GM19372 (cell line): ENCODE measurements at regions not wholly inside any gene's neighbourhood (a gene's known extent, or its start where the extent isn't known, plus 50 kb on each side); places are given as distances from the start of the nearest gene placed in this dataset.

ENCODE experiments used
- ATAC-seq: cut with Tn5 transposase; IDR thresholded peaks from one replicate; pipeline ENCODE4 v1.9.1; 2021; ENCODE audit warnings: mild to moderate bottlenecking, low read depth, moderate library complexity; ENCODE audit not compliant: unreplicated experiment

DNA sequence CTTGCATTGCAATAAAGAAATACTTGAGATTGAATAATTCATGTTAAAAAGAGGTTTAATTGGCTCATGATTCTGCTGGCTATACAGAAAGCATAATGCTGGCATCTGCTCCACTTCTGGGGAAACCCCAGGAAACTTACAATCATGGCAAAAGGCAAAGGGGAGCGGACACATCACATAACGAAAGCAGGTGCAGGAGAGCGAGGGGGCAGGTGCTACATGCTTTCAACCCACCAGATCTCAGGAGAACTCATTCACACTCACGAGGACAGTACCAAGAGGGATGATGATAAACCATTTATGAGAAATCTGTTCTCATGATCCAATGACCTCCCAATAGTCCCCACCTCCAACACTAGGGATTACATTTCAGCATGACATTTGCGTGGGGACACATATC lies 172.6 kb downstream of the RASSF9 start:
- ATAC-seq = no peak

DNA sequence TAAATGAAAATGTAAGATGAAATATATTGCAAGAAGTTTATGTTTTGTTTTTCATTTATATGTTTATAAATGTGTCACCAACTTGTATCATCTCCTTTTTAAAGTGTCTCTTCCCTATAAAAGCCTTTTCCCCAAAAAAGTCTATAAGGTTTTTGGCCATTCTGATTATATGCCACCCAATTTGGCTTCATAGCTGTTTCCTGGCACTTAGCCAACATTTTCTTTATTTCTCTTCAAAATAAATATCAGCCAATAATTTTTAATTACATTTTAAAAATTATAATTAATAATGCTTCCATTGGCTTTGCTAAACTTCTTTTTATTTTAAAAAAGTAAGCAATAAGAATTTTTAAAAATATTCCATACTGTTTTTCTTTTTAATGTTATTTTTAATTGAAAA lies 171.8 kb downstream of the RASSF9 start:
- no peak for ATAC-seq

DNA sequence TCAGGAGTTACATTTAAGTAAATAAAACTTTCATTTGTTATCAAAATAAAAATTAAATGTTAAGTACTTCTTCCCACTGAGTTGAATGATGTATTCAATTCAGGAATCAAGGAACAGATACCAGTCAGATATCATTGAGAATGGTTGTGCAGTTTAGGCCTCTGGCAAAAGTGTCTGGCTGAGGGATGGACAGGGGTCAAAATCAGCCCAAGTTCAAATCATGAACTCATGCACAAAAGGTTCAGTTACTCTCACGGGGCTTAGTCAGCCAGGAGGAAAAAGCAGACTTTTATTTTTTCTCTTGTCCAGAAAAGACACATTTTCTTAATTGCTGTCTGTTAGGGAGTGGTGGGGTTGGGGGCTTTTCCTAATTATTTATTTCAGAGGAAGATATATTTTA lies 166.3 kb downstream of the RASSF9 start:
- ATAC-seq = no peak

DNA sequence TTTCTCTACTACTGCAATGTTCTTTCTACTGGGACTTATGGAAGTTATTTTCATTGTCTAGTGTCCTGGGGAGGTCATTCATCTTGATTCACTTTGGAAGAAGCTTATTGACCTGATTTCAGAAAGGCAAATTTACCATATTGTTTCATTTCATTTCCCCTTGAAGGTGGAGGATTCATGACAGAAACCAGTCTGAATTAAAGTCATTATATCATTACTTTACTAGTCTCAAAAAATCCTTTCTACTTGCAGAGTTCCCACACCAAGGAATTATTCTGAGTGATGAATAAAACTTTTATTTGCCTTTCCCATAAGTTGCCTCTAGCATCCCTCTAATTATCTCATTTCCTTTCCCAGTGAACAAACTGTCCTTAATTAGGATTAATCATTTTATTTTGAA lies 163.8 kb downstream of the RASSF9 start:
- no peak for ATAC-seq

DNA sequence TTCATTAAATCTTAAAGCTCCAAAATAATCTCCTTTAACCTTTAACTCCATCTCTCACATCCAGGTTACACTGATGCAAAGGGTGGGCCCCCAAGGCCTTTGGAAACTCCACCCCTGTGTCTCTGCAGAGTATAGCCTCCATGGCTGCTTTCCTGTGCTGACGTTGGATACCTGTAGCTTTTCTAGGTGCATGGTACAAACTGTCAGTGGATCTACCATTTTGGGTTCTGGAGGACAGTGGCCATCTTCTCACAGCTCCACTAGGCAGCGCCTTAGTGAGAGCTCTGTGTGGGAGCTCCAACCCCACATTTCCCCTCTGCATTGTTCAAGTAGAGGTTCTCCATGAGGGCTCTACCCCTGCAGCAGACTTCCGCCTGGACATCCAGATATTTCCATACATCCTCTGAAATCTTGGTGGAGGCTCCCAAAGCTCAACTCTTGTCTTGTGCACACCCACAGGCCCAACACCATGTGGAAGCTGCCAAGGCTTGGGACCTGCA lies 162.2 kb downstream of the RASSF9 start:
- ATAC-seq = no peak

DNA sequence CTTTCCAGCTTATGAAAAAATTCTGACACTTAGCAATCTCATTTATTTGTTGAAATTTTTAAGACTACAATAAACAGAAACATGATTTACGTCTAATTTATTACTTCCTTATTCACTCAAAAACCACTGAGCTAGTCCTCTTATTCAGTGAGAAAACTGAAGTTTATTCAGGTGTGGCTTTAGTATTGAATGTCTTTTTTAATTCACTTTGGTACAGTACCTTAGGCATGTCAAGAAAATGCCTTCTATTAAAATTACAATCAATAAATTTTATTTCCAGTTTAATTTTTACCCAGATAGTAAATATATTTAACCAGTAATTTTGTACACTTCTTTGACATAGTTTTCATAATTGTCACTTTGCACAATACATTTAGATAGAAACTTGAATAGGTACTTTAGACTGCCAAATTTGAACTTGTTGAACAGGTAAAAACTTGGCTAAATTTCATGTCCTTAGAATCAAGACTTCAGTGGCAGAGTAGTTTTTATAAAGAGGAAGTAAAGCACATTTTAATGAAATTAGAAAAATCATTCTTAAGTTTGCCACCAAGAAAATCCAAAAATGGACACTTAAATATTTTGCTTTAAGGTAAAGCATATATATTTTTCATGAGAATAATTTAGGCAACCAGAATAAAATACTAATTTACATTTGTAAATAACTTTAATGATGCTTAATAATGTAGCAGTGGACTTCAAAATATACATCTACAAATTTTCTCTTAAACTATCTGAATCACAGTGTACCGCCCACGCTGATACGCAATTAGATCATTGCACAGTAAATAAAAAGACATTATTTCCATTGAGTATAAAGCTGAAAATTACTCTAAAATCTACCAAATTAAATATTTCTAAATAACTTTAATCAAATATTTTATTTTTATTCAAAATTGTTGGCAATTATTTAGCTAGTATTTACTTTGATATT lies 159.1 kb downstream of the RASSF9 start:
- no peak for ATAC-seq

DNA sequence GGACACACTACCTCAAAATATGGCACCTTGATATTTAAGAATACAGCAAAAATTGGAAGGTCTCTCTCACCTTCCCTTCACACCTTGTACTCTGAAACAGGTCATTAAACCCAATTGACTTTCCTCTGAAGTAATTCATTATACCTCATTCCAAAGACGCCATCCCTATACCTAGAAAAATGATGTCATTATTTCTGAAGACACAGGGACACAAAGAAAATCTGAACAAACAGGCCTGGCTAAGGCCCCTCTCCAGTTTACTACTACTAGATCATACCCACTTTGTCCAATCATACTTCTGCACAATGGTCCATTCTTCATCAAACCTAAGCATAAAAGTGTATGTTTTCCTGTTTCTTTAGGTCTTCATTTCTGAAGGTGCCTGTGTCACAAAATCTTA lies 156.9 kb downstream of the RASSF9 start:
- no peak for ATAC-seq

DNA sequence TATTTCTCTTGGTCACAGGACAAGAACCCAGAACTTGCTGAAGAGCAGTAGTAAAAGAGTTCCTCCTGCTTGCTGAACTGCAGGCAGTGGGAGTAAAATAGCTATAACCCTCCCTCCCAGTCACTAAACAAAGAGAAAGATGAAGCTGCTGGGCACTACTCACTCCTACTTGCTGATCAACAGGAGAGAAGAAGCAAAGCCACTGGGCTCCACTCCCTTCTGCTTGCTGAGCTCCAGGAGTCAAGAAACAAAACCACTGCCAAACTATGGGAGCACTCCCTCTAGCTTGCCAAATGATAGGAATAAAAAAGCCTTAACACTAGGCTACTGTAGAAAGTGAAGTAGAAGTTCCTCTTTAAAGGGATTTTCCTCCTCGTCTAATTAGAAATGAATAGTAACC lies 155.3 kb downstream of the RASSF9 start:
- ATAC-seq = no peak

DNA sequence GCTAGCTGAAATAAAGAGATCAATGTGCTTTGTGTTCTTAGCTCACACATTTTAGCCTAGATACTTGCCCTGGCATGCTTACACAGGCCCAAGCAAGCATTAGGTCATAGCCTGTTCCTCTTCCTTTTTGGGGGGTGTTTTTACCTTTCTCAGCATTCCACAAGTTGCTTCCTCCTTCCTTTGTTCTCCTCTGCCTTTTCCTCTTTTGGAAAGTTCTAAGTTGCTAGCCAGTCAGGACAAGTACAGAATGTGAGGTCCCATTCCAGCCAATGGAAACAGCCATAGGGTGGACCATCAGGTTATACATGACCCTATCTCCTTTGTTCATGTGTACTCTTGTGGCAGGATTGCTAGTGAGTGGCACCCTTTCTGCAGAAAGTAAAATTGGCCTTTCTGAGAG lies 154.9 kb downstream of the RASSF9 start:
- ATAC-seq = no peak

DNA sequence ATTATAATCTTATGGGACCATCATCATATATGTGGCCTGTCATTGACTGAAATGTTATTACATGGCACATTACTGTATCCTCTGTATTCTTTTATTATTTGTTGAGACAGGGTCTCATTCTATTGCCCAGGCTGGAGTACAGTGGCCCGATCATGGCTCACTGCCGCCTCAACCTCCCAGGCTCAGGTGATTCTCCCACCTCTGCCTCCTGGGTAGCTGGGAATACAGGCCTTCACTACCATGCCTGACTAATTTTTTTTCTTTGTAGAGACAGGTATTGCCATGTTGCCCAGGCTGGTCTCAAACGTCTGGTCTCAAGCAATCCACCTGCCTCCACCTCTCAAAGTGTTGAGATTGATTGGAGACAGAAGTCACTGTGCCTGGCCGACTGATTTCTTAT lies 153.2 kb downstream of the RASSF9 start:
- ATAC-seq = no peak

DNA sequence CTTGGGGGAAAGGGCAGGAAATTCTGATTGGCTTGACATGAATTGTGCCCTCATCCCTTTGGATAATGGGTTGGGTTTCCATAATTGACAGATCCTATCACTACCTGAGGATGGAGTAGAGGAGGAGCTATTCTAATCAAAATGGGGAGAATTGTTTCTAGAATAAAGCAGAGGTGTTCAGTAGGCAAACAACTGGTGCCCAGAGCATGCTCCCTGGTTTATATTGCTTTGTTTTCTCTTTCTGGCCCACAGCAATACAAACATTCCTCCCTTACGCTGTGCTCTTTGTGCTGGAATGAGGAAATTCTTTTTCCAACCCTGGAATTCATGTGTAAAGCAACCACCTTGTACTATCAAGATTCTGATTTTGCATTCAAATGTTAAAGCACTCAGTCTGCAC lies 147.4 kb downstream of the RASSF9 start:
- ATAC-seq = no peak

DNA sequence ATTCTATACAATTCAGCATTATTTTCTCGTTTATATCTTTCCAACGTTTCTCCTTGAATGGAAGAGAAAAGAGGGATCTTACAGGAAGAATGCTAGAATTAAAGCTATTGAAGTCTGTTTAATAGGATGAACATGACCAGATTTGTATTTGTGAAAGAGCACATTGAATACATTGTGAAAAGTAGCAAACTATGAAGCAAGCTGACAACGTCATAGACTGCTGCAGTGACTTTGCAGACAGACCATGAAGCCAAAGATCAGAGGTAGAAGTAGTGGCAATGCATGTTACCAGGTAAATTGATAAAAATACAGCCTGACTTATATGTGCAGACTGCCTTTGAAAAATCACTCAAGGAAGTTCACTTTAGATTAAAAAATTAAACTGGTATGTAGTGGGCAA lies 146.1 kb downstream of the RASSF9 start:
- no peak for ATAC-seq

DNA sequence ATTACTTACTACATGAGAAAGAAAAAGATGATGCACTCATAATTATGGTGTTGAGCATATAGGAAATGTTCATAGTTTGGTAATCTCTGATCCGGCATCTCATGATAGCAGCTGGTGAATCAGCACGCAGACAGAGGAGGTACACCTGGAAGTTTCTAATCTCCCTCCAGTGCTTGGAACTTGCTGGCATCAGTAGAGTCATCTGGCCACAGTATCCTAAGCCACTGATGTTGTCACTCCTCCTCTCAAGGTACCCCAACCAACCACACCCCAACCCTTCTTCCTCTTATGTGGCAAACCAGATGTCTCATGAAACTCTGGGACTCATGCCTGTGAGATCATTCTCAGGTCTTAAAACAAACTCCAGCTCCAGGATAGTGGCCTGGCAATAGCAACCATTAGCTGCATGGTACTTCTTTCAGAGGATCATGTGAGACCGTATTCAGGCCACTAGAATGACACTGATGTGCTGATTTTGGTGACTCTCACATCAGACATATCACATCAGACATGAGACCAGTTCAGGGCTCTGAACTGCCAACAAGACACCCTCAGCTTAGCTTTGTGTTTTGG lies 143.0 kb downstream of the RASSF9 start:
- ATAC-seq = no peak

DNA sequence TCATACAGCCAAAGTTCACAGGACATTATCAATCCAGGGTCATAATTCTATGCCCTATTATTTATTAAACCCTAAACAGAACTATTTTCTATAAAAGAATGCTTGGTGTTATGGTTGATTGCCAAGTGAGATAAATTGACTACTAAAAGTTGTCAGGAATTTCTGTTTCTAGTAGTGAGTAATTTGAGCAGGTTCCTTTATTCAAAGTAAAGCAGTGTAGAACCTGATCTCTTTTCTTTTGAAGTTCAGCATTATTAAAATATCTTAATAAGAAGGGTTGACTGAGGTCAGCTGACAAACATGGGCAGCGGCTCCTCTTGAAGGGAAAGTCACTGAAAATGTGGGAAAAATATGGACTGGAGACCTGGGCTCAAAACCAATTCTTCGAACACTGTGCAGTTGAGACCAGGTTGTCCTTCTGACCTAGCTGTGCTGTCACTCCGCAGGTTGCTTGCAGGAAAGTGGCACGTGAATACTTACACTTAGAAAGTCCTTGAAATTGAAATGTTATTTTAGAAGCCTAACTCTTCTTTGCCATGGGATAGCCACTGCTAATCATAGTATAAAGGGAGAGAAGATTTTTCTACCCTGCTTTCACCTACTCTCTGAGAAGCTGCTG lies 141.0 kb downstream of the RASSF9 start:
- ATAC-seq = no peak

DNA sequence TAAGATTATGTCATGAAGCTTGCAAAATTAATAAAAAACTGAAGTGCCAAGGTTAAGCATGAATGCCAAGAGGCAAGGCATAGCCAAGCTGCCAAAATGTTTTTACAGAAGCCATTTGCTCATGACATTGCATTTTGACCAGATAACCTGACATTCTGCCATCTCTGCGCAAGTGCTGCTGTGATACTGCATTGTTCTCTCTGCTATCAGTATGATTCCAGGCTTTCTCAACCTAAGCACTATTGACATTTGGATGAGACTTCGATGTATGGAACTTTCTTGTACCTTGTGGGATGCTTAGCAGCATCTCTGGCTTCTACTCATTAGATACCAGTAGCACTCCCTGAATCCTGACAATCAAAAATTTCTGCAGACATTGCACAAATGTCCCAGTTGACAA lies 139.2 kb downstream of the RASSF9 start:
- no peak for ATAC-seq

DNA sequence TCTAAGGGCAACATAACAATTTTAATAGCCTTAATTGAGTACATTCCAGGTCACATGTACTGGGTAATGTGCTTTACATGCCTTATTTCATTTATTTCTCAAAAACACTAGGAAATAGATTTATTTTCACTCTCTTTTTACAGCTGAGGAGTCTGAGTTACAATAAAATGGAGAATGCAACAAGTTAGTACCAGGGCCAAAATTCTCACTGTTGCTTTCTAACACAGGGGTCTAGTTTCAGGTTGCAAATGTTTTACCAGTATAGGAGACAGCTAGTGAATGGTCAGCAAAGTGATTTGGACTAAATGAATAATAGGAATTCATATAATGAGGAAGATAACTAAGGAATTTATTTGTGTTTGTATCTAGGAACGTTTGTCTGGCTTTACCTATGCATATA lies 137.3 kb downstream of the RASSF9 start:
- no peak for ATAC-seq

DNA sequence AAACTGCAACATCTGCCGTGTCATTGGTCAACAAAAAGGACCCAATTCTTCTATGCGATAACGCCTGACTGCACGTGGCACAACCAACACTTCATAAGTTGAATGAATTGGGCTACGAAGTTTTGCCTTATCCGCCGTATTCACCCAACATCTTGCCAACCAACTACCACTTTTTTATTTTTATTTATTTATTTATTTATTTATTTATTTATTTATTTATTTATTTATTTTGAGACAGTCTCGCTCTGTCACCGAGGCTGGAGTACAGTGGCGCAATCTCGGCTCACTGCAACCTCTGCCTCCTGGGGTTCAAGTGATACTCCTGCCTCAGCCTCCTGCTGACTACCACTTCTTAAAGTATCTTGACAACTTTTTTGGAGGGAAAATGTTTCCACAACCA lies 127.4 kb downstream of the RASSF9 start:
- ATAC-seq = no peak

DNA sequence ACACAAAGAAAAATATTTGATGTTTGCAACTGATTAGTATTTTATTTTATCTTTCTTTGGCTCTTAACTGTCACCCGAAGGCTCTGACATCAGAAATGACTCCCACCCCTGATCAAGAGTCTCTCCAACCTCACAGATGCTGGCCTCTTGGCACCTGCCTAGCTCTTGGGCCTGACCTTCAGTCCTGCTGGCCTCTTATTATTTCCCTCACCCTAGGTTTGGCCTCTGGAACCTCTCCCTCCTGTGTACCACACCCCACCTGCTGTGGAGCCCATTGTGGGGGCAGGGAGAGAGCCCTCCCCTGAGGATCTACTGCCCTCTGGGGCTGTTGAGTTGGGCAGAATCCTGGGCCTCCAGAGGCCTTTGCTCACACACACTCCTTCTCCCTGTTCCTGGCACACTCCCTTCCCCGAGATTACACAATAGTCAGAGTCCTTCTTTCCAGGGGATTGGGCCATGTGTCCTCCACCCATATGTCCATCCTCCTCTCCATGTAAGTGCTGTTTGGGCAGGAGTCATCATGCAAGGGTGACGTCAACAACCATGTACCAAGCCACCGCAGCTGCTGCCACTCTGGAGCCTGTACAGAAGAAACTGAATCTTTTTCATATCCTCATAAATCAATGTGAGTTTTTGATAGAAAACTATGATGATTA lies 124.3 kb downstream of the RASSF9 start:
- no peak for ATAC-seq

DNA sequence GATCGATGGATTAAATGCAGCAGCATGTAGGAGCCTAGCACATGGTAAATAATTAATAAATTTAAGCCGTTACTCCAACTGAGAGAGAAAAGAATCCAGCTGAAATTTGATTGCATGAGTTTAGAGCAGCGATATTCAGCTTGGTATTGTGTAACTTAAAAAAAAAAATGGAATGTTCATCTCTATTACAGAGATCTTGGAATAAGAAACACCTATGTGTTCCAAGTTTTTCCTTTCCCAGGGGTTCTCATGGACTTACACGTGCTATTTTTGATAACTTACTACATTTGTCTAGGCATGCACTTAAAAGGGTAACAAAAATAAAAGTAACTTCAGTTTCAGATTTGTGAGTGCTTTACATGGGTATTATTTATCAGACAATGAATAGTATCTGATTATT lies 122.8 kb downstream of the RASSF9 start:
- ATAC-seq = no peak

DNA sequence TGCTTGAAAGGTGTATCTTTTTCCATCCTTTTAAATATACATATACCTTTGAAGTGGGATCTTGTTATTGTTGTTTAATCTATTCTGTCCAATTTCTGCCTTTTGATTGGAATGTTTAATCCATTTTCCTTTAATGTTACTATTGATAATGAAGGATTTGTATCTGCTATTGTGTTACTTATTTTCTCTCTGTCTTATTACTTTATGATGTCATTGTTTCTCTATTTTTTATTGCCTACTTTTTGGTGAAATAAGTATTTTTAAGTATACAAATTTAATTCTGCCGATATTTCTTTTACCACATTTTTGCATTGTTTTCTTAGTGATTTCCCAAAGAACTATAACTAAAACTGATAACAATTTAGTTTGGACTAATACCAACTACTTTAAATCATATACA lies 121.8 kb downstream of the RASSF9 start:
- no peak for ATAC-seq
